HG03354 (cell line): ENCODE measurements at regions not wholly inside any gene's neighbourhood (a gene's known extent, or its start where the extent isn't known, plus 50 kb on each side); places are given as distances from the start of the nearest gene placed in this dataset.
A peak's percentile ranks its signal among the peaks of the same experiment; 100 is the strongest.
"Not testable (repeated sequence)": the region's sequence is repeated elsewhere in the genome, so short reads cannot be mapped to it uniquely, and the experiment has no call there.

Source experiments
- ATAC-seq: cut with Tn5 transposase; IDR thresholded peaks from one replicate; pipeline ENCODE4 v1.9.1; 2021; ENCODE audit warnings: mild to moderate bottlenecking; ENCODE audit not compliant: unreplicated experiment, poor library complexity, severe bottlenecking

DNA sequence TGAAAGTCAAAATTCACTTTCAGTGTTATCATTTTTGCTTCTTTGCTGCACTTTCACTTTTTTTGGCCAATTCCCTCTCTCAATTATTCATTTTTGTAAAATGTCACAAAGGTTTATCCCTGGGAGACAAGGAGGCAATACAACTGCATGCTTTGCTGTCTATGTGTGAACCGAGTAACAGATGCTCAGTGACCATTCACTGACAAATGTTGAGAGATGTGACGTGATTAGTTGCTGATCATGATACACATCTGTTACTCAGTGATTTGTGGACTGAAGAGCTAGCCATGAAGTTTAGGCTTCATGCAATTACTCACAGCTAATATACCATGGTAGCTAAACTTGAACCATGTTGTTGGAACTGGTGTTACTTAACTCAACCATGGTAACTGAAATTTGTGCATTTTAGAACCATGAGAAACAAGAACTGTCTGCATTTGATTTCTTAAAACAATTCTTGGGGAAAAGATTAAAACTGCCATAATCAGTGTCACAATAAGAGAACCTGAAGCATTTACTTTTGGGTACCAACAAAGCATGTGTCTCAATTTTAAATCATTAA, 86.8 kb upstream of the BTG1 start:
- not testable (repeated sequence) for ATAC-seq

DNA sequence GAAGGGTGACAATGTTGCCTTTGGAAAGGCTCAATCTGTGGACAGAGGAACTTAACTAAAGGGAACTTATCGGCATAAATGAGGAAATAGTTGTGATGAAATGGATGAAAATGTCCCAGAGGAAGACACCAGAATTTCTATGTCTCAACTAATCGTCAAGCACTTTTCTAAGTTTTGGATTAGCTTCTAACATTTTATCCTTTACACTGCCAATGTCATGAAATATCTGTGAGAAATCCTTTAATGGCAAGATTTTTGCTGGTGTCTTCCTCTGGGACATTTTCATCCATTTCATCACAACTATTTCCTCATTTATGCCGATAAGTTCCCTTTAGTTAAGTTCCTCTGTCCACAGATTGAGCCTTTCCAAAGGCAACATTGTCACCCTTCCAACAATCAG, 86.3 kb upstream of the BTG1 start:
- ATAC-seq, result not testable (repeated sequence)

DNA sequence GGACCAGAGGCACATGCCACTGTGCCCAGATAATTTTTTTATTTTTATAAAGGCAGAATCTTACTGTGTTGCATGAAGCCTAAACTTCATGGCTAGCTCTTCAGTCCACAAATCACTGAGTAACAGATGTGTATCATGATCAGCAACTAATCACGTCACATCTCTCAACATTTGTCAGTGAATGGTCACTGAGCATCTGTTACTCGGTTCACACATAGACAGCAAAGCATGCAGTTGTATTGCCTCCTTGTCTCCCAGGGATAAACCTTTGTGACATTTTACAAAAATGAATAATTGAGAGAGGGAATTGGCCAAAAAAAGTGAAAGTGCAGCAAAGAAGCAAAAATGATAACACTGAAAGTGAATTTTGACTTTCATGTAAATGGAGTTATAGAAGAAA, 85.9 kb upstream of the BTG1 start:
- ATAC-seq, result not testable (repeated sequence)

DNA sequence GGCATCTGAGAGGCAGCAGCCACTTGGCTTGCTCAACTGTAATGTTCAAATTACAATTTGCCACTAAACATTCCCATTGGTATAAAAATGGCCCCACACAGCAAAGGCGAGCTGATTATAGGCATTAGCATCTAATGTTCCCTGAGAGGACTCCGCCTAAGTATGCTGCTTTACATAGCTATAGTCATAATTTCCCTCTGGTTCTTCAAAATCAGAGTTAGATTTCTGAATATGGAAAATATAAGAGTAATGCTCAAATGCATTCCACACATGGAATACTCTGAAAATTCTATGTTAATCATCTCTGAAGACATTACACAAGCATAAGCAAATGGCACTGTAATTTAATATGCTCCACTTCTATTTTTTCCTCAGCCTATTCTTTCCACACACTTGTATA, 83.7 kb upstream of the BTG1 start:
- no peak for ATAC-seq

DNA sequence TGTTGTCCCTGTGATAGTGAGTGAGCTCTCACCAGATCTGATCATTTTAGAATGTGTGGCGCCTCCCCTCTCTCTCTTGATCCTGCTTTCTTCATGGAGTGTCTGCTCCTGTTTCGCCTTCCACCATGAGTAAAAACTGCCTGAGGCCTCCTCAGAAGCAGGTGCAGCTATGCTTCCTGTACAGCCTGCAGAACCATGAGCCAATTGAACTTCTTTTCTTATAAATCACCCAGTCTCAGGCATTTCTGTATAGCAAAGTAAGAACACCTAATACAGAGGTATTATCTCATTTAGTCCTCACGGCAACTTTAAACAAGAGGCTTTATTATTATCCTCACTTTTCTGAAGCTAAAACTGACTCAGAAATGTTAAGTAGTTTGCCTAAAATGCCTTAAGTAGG, 81.3 kb upstream of the BTG1 start:
- no peak for ATAC-seq

DNA sequence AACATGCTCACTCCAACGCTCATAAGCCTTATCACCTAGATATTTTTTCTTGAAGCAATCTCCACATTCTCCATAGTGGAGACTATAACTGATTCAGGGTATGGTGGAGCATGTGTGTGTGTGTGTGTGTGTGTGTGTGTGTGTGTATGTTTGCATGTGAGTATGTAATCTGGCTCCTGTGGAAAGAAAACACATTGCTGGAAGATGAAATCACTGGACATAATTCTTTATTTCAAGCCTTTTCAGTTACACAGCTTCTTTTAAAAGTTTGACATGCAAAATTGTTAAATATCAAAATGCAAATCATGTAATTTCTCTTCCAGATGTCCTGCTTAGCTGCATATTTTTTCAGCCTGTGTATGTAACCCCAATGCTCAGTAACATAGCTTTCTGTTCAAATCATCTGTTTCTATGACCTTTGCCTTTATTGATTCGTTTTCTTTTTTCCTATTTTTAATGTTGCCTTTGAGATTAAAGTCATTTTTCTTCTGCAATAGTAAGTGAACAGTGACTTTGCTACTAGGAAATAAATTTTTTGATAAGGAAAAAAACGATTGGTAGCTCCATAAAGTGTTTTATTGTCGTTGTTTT, 80.5 kb upstream of the BTG1 start:
- ATAC-seq, result no peak

DNA sequence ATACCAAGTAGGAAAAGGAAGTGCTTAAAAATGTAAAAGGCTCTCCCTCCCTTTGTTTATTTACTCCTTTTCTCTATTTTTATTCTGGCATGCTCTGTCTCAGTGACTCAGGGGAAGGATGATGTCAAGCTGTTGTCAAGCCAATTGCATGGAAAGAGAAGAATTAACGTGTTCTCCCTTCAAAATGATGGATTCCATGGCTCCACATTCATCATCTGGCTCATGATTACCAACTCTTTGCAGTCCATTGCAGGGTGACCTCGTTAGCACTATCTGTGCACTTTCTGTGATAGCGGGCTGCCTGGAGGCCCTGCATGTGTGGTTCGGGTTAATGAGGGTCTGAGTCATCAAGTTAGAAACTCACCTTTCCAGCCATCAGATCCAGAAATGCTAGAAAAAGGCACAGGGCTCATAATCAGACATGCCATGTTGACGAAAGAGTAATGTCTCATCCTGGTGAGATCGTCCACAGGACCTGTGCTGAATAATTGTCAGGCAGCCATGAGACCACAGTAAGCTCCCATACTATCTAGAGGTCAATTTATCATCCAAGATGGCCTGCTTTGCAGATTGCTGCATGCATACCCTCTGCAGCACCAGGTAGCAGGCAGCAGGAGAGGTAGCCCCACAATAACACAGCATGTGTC, 79.2 kb upstream of the BTG1 start:
- ATAC-seq, result no peak

DNA sequence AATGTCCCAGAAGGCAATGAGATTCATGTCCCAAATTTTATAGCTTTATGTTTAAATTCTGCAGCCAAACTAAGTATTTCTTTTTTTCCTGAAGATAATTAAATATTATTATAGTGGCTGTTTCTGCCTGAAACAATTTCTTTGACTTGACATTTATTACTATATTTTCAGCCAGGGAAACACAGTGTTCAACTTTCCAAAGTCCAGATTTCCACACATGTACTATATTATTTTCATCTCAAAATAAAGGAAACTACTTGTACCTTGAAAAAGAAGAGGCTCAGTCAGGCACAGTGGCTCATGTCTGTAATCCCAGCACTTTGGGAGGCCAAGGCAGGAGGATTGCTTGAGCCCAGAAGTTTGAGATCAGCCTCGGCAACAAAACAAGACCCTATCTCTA, 77.8 kb upstream of the BTG1 start:
- ATAC-seq, result no peak

DNA sequence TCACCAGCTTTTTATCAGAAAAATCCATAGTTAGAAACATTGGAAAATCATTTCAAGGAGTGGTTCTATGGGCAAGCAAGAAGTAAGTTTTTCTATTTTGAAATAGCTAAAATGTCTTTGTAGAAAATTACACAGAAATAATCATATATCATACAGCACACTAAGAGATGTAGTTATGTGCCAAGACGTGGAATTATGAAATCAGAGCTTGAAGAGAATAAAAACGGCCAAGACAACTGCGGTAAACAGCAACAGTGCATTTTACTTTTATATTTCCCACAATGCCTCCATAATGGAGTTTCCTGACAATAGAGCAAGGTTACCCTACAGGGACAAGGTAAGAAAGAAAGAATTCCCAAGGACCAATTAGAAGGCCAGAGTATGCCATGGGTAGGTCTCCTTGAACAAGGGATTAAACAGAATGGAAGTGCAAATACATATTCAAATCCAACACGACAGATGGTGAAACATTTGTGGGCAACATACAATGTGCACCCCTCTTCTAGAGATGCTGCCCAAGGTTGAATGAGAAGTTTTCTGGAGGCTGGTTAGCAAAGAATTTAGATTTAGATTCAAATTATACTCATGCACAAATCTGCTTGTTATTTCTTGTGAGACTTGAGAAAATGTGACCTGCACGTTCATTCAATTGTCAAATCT, 76.1 kb upstream of the BTG1 start:
- no peak for ATAC-seq

DNA sequence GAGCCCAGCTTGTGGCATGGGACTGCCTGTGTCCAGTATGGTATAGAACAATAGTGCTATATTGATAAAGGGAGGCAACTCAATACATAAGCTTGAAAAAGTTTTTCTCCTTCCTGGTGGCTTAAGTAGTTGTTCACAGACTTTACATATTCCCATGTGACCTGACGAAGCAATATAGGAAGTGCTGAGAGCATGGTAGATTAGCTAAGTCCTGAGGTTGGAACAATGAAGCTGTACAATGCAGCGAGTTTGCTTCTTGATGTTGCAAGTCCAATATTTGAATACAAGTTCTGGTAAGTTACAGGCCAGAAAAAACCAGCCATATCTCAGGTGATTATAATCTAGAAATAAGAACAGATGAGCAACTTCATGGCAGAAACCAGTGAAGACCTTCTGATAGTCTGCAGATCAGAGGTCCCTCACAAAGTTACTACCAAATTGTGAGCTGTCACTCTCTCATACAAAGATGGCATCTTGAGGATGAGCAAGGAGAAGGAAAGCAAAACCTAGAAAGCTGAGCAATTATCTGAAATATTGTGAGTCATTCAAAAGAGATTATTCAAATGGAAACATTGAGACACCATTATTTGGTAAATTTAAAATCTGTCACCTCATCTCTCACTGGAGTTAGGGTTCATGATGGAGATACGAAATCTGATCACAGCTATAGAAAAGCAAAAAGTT, 72.9 kb upstream of the BTG1 start:
- ATAC-seq, result no peak

DNA sequence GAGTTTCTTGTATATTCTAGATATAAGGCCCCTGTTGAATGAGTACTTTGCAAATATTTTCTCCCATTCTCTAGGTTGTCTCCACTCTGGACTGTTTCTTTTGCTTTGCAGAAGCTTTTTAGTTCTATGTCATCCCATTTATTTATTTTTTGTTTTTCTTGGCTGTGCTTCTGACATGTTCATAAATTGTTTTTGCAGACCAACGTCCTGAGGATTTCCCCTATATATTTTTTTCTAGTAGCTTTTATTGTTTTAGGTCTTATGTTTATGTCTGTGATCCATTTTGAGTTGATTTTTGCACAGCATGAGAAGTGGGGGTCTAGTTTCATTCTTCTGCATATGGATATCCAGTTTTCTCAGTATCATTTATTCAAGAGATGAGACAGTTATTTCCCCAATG, 70.4 kb upstream of the BTG1 start:
- no peak for ATAC-seq

DNA sequence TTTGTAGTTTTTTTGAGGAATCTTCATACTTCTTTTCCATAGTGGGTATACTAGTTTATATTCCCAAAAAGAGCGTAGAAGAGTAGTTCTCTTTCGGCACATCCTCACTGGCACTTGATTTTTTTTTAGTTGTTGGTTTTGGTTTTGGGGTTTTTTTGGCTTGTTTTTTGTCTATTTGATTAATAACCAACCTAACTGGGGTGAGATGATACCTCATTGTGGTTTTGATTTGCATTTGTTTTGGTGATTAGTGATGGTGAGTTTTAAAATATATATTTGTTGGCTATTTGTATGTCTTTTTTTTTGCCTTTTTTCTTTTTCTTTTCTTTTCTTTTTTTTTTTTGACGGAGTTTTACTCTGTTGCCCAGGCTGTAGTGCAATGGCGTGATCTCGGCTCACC, 69.7 kb upstream of the BTG1 start:
- ATAC-seq, result no peak

DNA sequence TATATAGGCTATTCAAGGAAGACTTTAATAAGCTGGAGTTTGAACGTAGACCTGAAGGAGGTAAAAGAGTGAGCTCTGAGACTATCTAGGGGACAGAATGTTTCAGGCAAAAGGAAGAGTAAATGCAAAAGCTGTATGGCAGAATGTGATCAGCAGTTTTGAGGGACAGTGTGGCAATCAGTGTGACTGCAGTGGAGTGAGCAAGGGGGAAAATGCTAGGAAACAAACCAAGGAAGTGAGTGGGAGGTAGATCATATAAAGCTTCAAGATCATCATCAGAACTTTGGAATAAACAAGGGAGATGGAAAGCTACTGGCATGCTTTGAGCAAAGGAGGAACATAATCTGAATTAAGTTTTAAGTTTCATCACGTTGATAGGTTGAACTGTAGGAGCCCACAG, 67.5 kb upstream of the BTG1 start:
- no peak for ATAC-seq

DNA sequence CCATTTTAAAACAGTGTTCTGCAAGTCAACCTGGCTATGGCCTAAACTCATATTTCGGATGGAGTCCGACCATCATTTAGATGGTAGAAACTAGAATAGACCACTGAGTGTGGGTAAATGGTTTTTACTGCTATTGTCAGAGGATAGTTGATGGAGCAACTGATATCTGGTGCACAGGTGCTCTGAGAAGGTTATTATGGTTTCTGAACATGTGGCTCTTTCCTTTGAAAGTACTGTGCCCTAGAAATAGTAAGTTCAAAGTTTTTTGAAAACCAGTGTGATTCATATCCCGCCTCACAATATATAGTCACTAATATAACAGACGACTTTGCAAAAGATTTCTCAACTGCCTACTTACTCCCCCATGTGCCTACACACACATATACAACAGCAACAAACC, 64.4 kb upstream of the BTG1 start:
- ATAC-seq, result no peak

DNA sequence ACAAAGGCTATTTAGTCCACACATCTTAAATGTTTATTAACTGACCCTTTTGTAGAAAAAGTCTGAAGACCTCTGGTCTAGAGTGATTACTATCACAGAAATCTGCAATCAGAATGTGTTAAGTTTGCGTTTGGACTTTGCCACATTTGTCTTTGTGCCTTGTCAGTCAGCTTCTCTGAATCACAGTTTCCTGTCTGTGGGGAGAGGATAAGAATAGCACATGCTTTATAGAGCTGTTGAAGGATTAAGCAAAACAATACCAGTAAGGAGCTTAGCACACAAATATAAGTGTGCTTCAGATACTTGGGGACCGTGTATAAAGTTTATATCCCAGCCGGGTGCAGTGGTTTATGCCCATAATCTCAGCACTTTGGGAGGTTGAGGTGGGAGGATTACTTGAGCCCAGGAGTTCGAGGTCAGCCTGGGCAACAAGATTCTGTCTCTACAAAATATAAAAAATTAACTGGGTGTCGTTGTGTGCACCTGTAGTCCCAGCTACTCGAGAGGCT, 63.0 kb upstream of the BTG1 start:
- ATAC-seq, result peak; percentile 86

DNA sequence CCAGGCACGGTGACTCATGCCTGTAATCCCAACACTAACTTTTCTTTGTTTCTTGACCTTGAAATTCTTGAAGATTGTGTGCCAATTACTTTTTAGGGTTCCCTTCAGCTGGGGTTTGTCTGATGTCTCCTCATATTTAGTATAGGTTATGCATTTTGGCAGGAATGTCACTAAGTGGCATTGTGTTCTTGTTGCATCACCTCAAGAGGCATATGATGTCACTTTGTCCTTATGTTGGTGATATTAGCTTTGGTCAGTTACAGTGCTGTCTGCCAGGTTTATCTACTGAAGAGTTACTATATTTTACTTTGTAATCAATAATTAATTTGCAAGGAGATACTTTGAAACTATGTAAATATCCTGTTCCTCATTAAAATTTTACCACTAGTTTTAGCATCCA, 61.0 kb upstream of the BTG1 start:
- no peak for ATAC-seq

DNA sequence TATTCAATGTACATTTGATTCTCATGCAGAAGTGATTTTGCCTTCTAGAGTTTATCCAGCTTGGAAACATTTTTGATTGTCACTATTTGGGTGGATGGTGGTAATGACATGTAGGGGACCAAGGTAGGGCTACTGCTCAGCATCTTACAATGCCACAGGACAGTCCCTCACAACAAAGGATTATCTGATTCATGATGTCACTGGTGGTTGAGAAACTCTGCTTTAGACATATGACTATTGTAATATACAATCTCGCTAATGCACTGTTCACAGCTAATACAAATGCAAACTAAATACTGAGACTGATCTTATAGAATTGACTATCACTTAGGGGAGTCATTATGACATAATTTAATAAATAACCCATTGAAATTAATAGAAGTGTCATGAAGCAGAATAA, 60.4 kb upstream of the BTG1 start:
- ATAC-seq, result no peak

DNA sequence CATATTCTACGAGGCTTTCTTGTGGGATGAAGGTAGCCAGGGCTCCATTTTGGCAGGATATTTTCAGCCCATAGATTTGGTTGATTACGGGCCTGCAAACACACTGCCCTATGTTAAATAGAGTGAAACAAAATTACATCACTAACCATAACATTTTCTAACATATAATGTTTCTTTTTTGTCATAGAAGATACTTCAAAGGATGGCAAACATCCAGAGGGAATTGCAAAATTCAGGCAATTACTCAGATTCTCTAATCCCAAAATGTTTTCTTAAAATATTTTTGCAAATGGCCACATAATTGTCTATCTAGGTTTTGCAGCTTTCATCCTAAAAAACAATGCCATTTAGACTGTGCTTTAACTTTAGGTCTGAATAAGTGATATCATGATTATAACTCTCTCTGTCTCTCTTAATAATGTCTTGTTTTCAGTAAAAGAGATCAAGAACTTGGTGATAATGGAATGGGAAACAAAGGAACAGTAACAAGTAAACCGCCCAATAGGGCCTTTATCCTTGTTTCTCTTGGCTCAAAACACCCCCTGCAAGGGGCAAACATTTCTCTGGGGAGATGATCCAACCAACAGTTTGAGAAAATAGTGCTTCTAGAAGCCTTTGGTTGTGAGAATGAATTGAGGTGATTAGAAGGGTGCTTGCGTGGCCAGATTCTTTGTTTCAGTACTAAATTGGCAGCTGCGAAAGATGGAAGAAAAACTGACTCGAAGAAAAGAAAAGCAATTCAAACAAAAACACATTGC, 54.4 kb upstream of the BTG1 start:
- no peak for ATAC-seq

DNA sequence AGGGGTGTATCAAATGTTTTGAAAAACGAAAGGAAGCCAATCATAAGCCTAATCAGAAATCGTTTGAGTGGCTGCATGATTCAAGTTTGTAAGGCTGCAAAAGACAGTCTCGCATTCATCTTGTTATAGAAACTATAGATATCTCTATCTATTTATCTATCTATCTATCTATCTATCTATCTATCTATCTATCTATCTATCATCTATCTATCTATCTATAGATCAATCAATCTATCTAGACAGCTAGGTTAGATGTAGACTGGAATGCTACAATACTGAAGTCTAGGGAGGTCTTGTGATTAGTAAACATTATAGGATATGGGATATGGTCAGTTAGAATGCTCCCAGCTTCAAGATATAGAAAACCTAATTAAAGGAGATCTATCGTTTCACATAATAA, 52.2 kb upstream of the BTG1 start:
- no peak for ATAC-seq

DNA sequence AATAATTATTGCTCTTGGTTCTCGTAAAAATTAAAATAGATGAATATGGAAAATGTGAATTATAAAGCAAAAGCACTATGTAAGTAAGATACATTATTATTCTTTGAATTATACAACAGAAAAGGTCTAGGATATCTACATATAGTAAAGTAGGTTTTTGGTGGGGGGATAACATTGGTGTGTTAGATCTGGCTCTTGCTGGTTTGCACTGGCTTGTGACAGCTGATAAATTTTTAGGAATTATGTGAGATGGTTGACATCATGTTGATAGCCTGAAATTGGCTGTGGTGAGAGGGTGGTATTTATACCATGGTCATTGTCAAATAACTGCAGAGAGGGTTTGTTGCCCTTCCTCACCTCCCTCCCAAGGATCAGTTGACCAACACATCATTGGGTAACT, 50.7 kb upstream of the BTG1 start:
- no peak for ATAC-seq
